Uterus (tissue), 3 donors: ENCODE measurements at regions not wholly inside any gene's neighbourhood (a gene's known extent, or its start where the extent isn't known, plus 50 kb on each side); places are given as distances from the start of the nearest gene placed in this dataset.

Source experiments
- DNase-seq, 2 donors: peaks; one replicate each; pipeline ENCODE4 v3.0.0-alpha.2; 2019 to 2020
- H3K27ac ChIP-seq, 2 donors: fragments of 200-600 bp; sonication (generic); 1 replicate in 1 of 2; 2 replicates in 1 of 2; pipeline ENCODE4 v1.5.1; 2016 to 2018
- H3K27me3 ChIP-seq, 2 donors: fragments of 200-600 bp; sonication (generic); one replicate each; pipeline ENCODE4 v1.5.1; 2018 to 2019; ENCODE audit warnings: control low read depth in 1 of 2
- H3K36me3 ChIP-seq, 2 donors: fragments of 200-600 bp; sonication (generic); one replicate each; pipeline ENCODE4 v1.5.1; 2019; ENCODE audit warnings: control low read depth in 1 of 2
- H3K4me1 ChIP-seq, 2 donors: fragments of 200-600 bp; sonication (generic); one replicate each; pipeline ENCODE4 v1.5.1; 2018 to 2019; ENCODE audit warnings: control low read depth in 1 of 2
- H3K4me3 ChIP-seq, 2 donors: fragments of 200-600 bp; sonication (generic); 1 replicate in 1 of 2; 2 replicates in 1 of 2; pipeline ENCODE4 v1.5.1; 2018 to 2019; ENCODE audit warnings: mild to moderate bottlenecking in 1 of 2
- H3K9me3 ChIP-seq, 2 donors: fragments of 200-600 bp; sonication (generic); one replicate each; pipeline ENCODE4 v1.5.1; 2019; ENCODE audit warnings: control low read depth in 1 of 2
- POLR2A ChIP-seq, 2 donors: fragments of 450-650 bp; IDR thresholded peaks; one replicate each; pipeline ENCODE4 v1.6.1; 2016; ENCODE audit warnings: antibody characterized with exemption in 2 of 2, mild to moderate bottlenecking in 1 of 2, moderate library complexity in 1 of 2
- intact Hi-C: fragments of 100-400 bp; cut with DNase I; formaldehyde crosslinking; loops from one replicate; pipeline ENCODE4 v1.15.1; 2023; ENCODE audit warnings: low total_unique reads
- TF ChIP-seq, protein P1 (sequence below), 4 experiments: fragments of 200-600 bp in 2 of 4; fragments of 450-650 bp in 2 of 4; sonication (generic) in 2 of 4; IDR thresholded peaks; one replicate each; pipeline ENCODE4 v1.5.1; 2016 to 2019; ENCODE audit warnings: antibody characterized with exemption in 4 of 4, mild to moderate bottlenecking in 2 of 4, moderate library complexity in 1 of 4
- donor health status: DM: yes; HTN: yes; CAD: no.

GRCh38 chr1:37310064-37310463 lies 164.3 kb upstream of the ZC3H12A start:
- no peak for TF ChIP-seq POLR2A (IDR thresholded peaks at IDR 0.05)
- TF ChIP-seq, protein P1, sequence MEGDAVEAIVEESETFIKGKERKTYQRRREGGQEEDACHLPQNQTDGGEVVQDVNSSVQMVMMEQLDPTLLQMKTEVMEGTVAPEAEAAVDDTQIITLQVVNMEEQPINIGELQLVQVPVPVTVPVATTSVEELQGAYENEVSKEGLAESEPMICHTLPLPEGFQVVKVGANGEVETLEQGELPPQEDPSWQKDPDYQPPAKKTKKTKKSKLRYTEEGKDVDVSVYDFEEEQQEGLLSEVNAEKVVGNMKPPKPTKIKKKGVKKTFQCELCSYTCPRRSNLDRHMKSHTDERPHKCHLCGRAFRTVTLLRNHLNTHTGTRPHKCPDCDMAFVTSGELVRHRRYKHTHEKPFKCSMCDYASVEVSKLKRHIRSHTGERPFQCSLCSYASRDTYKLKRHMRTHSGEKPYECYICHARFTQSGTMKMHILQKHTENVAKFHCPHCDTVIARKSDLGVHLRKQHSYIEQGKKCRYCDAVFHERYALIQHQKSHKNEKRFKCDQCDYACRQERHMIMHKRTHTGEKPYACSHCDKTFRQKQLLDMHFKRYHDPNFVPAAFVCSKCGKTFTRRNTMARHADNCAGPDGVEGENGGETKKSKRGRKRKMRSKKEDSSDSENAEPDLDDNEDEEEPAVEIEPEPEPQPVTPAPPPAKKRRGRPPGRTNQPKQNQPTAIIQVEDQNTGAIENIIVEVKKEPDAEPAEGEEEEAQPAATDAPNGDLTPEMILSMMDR (IDR thresholded peaks at IDR 0.05), result no peak
- Histone ChIP-seq H3K27ac (no peak overlapping the region), H3K9me3 (no peaks in the 10 kb centered on the region), H3K4me1 (no peaks in the 10 kb centered on the region), H3K4me3 (no peak overlapping the region), H3K36me3 (no peaks in the 10 kb centered on the region), H3K27me3 (no peaks in the 10 kb centered on the region)
- intact Hi-C loops, result no loop called here
- no peak for DNase-seq

DNA sequence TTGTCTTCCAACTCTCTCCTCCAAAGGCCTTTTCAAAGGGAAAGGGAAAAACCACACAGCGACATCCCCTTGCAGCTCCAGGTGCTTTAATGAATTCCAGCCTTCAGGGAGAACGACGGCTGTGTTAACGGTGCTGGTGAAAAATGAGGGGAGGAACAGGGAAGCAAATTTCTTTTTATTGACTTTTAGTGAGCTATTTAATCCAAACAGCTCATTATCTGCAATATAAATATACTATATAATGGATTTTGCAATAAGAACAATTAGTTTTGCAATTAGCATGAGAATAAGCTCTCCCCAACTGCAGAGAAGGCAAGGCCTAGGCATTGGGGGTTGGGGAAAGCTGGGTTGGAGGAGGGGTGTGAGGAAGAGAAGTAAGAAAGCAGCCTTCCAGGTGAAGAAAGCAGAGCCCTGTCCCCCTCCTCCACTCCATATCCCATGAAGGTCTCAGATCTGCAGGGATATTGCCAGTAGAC lies 159.0 kb upstream of the ZC3H12A start:
- Histone ChIP-seq H3K4me3 (no peak overlapping the region), H3K9me3 (no peaks in the 10 kb centered on the region), H3K27me3 (peaks cover 0 to 7% of the 10 kb centered on the region in 2 donors), H3K27ac (no peak overlapping the region), H3K36me3 (no peaks in the 10 kb centered on the region), H3K4me1 (no peaks in the 10 kb centered on the region)
- TF ChIP-seq POLR2A (IDR thresholded peaks at IDR 0.05), result no peak
- TF ChIP-seq, protein P1 (IDR thresholded peaks at IDR 0.05), result no peak
- intact Hi-C loops, result no loop called here
- DNase-seq, result no peak

- H3K36me3 ChIP-seq, result no peaks in the 10 kb centered on the region
- no peaks in the 10 kb centered on the region for H3K9me3 ChIP-seq
- H3K4me3 ChIP-seq, result no peak overlapping the region
- no peaks in the 10 kb centered on the region for H3K4me1 ChIP-seq
- TF ChIP-seq, protein P1 (IDR thresholded peaks at IDR 0.05), result no peak
- TF ChIP-seq POLR2A (IDR thresholded peaks at IDR 0.05), result no peak
- no peak overlapping the region for H3K27ac ChIP-seq
- peaks cover 0 to 7% of the 10 kb centered on the region in 2 donors for H3K27me3 ChIP-seq
- DNase-seq, result no peak
- intact Hi-C loops, result no loop called here
These were observed 156.4 kb upstream of the ZC3H12A start for GRCh38 chr1:37317870-37318467.

DNA sequence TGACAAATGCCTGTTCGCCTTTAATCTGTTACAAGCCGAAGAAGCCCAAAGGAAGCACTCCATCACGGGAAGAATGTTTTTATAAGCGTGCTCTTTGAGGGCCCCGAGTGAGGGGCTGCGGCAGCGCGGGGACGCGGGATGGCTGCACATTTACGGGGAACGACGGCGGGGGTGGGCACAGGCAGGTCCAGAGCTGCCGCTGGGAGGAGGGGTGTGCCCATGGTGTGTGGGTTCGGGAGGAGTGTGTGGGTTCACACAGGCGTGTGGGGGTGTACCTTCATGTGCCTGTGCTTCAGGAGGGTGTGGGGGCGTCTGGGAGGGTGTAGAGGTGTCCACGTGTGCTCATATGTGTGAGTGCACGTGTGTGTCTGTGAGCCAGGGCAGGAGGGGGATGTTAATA lies 155.9 kb upstream of the ZC3H12A start:
- intact Hi-C loops, result no loop called here
- Histone ChIP-seq H3K9me3 (no peaks in the 10 kb centered on the region), H3K36me3 (no peaks in the 10 kb centered on the region), H3K4me3 (no peak overlapping the region), H3K27ac (no peak overlapping the region), H3K27me3 (peaks cover 0 to 7% of the 10 kb centered on the region in 2 donors), H3K4me1 (no peaks in the 10 kb centered on the region)
- TF ChIP-seq, protein P1 (IDR thresholded peaks at IDR 0.05), result no peak
- TF ChIP-seq POLR2A (IDR thresholded peaks at IDR 0.05), result no peak
- DNase-seq, result no peak

- Histone ChIP-seq H3K4me1 (no peaks in the 10 kb centered on the region), H3K27me3 (peaks cover 0 to 7% of the 10 kb centered on the region in 2 donors), H3K36me3 (no peaks in the 10 kb centered on the region), H3K27ac (no peak overlapping the region), H3K4me3 (no peak overlapping the region), H3K9me3 (peaks cover 0 to 4% of the 10 kb centered on the region in 2 donors)
- no peak for DNase-seq
- TF ChIP-seq, protein P1 (IDR thresholded peaks at IDR 0.05), result no peak
- TF ChIP-seq POLR2A (IDR thresholded peaks at IDR 0.05), result no peak
- intact Hi-C loops, result no loop called here
These were observed 155.1 kb upstream of the ZC3H12A start for GRCh38 chr1:37319284-37319683.
